IMR-90 (cell line): ENCODE measurements at regions not wholly inside any gene's neighbourhood (a gene's known extent, or its start where the extent isn't known, plus 50 kb on each side); places are given as distances from the start of the nearest gene placed in this dataset.

ENCODE experiments used
- ATAC-seq: fragments of 200-7000 bp; cut with Tn5 transposase; 2 replicates; pipeline ENCODE4 v1.9.1; 2020; ENCODE audit warnings: low read depth, mild to moderate bottlenecking, moderate library complexity
- BruUV-seq: library from RNA; stranded (reverse); fragments of 400-500 nt; replicated peaks from 2 replicates; lab custom pipeline; 2021; lab: Mats Ljungman, UMichigan
- CTCF ChIA-PET: fragments of 300-600 bp; formaldehyde crosslinking; extraction: SDS; loops from one replicate; lab custom pipeline; 2021; ENCODE audit warnings: antibody characterized with exemption; lab: Yijun Ruan, JAX
- POLR2A ChIA-PET: fragments of 300-600 bp; sonication (Branson Sonifier 250); formaldehyde crosslinking; loops from one replicate; lab custom pipeline; 2022; ENCODE audit warnings: antibody characterized with exemption; ENCODE audit not compliant: unreplicated experiment; lab: Charles Lee
- DNase-seq: peaks from one replicate; pipeline ENCODE4 v3.0.0; 2013
- H2AFZ ChIP-seq: replicated peaks from 2 replicates; pipeline ENCODE3; 2013; ENCODE audit warnings: low read length, mild to moderate bottlenecking; ENCODE audit not compliant: poor library complexity
- H2AK5ac ChIP-seq: 2 replicates; pipeline ENCODE4 v1.6.1; 2013; ENCODE audit warnings: low read depth, low read length, inconsistent platforms
- H2AK9ac ChIP-seq: replicated peaks from 2 replicates; pipeline ENCODE3; 2013; ENCODE audit warnings: mild to moderate bottlenecking, low read depth, low read length, moderate library complexity; ENCODE audit not compliant: poor library complexity
- H2BK120ac ChIP-seq: 2 replicates; pipeline ENCODE4 v1.6.1; 2013; ENCODE audit warnings: low read depth, low read length, inconsistent platforms
- H2BK15ac ChIP-seq: 3 replicates; pipeline ENCODE4 v1.6.1; 2013; ENCODE audit warnings: low read depth, low read length, inconsistent platforms
- H2BK20ac ChIP-seq: 2 replicates; pipeline ENCODE4 v1.6.1; 2013; ENCODE audit warnings: low read depth, mild to moderate bottlenecking, inconsistent platforms, low read length, moderate library complexity
- H2BK5ac ChIP-seq: 2 replicates; pipeline ENCODE4 v1.6.1; 2013; ENCODE audit warnings: mild to moderate bottlenecking, low read depth, low read length, inconsistent platforms; ENCODE audit not compliant: poor library complexity, severe bottlenecking
- H3K14ac ChIP-seq: replicated peaks from 2 replicates; pipeline ENCODE4 v1.6.1; 2013; ENCODE audit warnings: low read depth, low read length, inconsistent platforms
- H3K18ac ChIP-seq: 2 replicates; pipeline ENCODE4 v1.6.1; 2013; ENCODE audit warnings: low read depth, low read length, control low read depth
- H3K23ac ChIP-seq: 2 replicates; pipeline ENCODE4 v1.6.1; 2013; ENCODE audit warnings: low read depth, low read length, inconsistent platforms
- H3K27ac ChIP-seq: 2 replicates; pipeline ENCODE4 v1.5.1; 2013; ENCODE audit warnings: mild to moderate bottlenecking, control low read depth, low read length; ENCODE audit not compliant: insufficient read depth
- H3K27me3 ChIP-seq: 2 replicates; pipeline ENCODE4 v1.6.1; 2013; ENCODE audit warnings: low read length; ENCODE audit not compliant: control insufficient read depth, insufficient read depth
- H3K36me3 ChIP-seq: 2 replicates; pipeline ENCODE4 v1.6.1; 2013; ENCODE audit warnings: low read length, mixed read lengths; ENCODE audit not compliant: control insufficient read depth, insufficient read depth
- H3K4ac ChIP-seq: 2 replicates; pipeline ENCODE4 v1.6.1; 2013; ENCODE audit warnings: low read depth, low read length, inconsistent platforms
- H3K4me1 ChIP-seq: 2 replicates; pipeline ENCODE4 v1.6.1; 2013; ENCODE audit warnings: low read length, mixed read lengths; ENCODE audit not compliant: control insufficient read depth, insufficient read depth
- H3K4me2 ChIP-seq: 2 replicates; pipeline ENCODE4 v1.6.1; 2013; ENCODE audit warnings: low read depth, mild to moderate bottlenecking, control low read depth, low read length, moderate library complexity
- H3K4me3 ChIP-seq: 2 replicates; pipeline ENCODE4 v1.5.1; 2013; ENCODE audit warnings: low read depth, mild to moderate bottlenecking, control low read depth, low read length, moderate library complexity; ENCODE audit not compliant: insufficient read depth
- H3K56ac ChIP-seq: 2 replicates; pipeline ENCODE4 v1.6.1; 2013; ENCODE audit warnings: low read length, inconsistent platforms; ENCODE audit not compliant: insufficient read depth; ENCODE audit errors: extremely low read depth
- H3K79me1 ChIP-seq, 2 experiments: 2 replicates each; pipeline ENCODE4 v1.6.1; 2013; ENCODE audit warnings: low read length in 2 of 2, inconsistent platforms in 1 of 2, low read depth in 1 of 2
- H3K9ac ChIP-seq: 2 replicates; pipeline ENCODE4 v1.6.1; 2013; ENCODE audit warnings: low read depth, low read length, control low read depth
- H3K9me1 ChIP-seq: 2 replicates; pipeline ENCODE4 v1.6.1; 2013; ENCODE audit warnings: low read length, inconsistent platforms; ENCODE audit not compliant: insufficient read depth
- H3K9me3 ChIP-seq: 2 replicates; pipeline ENCODE4 v1.6.1; 2013; ENCODE audit warnings: low read length; ENCODE audit not compliant: control insufficient read depth, insufficient read depth
- H4K20me1 ChIP-seq: 2 replicates; pipeline ENCODE4 v1.6.1; 2013; ENCODE audit warnings: low read length, inconsistent platforms; ENCODE audit not compliant: insufficient read depth
- H4K5ac ChIP-seq: 2 replicates; pipeline ENCODE4 v1.6.1; 2013; ENCODE audit warnings: mild to moderate bottlenecking, low read depth, low read length, control low read depth
- H4K8ac ChIP-seq, 2 experiments: 2 replicates each; pipeline ENCODE4 v1.6.1; 2013; ENCODE audit warnings: low read depth in 2 of 2, low read length in 2 of 2, control low read depth in 1 of 2, inconsistent platforms in 1 of 2
- H4K91ac ChIP-seq: 2 replicates; pipeline ENCODE4 v1.6.1; 2013; ENCODE audit warnings: low read depth, low read length, inconsistent platforms; ENCODE audit not compliant: insufficient read depth
- BHLHE40 ChIP-seq: fragments of 150-350 bp; IDR thresholded peaks from 2 replicates; pipeline ENCODE4 v1.6.1; 2016; ENCODE audit warnings: mild to moderate bottlenecking, low read depth, low read length
- CEBPB ChIP-seq: IDR thresholded peaks from 2 replicates; pipeline ENCODE4 v1.6.1; 2012; ENCODE audit warnings: low read depth, low read length, improper control_type of control experiment
- CHD1 ChIP-seq: IDR thresholded peaks from 2 replicates; pipeline ENCODE4 v1.6.1; 2012; ENCODE audit warnings: low read depth, low read length, improper control_type of control experiment
- FOS ChIP-seq: fragments of 150-350 bp; IDR thresholded peaks from 2 replicates; pipeline ENCODE4 v1.6.1; 2016; ENCODE audit warnings: low read depth, low read length
- MAFK ChIP-seq: IDR thresholded peaks from 2 replicates; pipeline ENCODE4 v1.6.1; 2012; ENCODE audit warnings: low read depth, low read length, improper control_type of control experiment
- MAZ ChIP-seq: IDR thresholded peaks from 2 replicates; pipeline ENCODE4 v1.6.1; 2012; ENCODE audit warnings: low read depth, mild to moderate bottlenecking, low read length, improper control_type of control experiment, moderate library complexity, borderline replicate concordance
- MXI1 ChIP-seq: IDR thresholded peaks from 2 replicates; pipeline ENCODE4 v1.6.1; 2012; ENCODE audit warnings: low read depth, mild to moderate bottlenecking, low read length, moderate library complexity, borderline replicate concordance
- RCOR1 ChIP-seq: IDR thresholded peaks from 2 replicates; pipeline ENCODE4 v1.6.1; 2012; ENCODE audit warnings: mild to moderate bottlenecking, low read length, improper control_type of control experiment; ENCODE audit not compliant: insufficient replicate concordance
- RFX5 ChIP-seq: IDR thresholded peaks from 2 replicates; pipeline ENCODE4 v1.8.0; 2012; ENCODE audit warnings: low read depth, mild to moderate bottlenecking, low read length, moderate library complexity
- SMC3 ChIP-seq: fragments of 150-350 bp; IDR thresholded peaks from 2 replicates; pipeline ENCODE4 v1.6.1; 2016; ENCODE audit warnings: low read depth, mild to moderate bottlenecking, antibody characterized with exemption, low read length, moderate library complexity
- dilution Hi-C: fragments of 300-500 bp; cut with HindIII; formaldehyde crosslinking; loops from one replicate; pipeline ENCODE4 v1.14.3; 2018; ENCODE audit warnings: low sequenced_read_pairs; ENCODE audit not compliant: unreplicated experiment
- in situ Hi-C: fragments of 300-500 bp; cut with MboI; formaldehyde crosslinking; loops from 3 replicates; pipeline ENCODE4 v1.14.3; 2019; ENCODE audit warnings: low sequenced_read_pairs, inconsistent platforms, mixed read lengths
- intact Hi-C: fragments of 100-400 bp; cut with micrococcal nuclease; formaldehyde crosslinking; loops from 2 replicates; pipeline ENCODE4 v1.10.0; 2022
- TF ChIP-seq, protein P1 (sequence below): conservative IDR thresholded peaks from 2 replicates; pipeline ENCODE4 v1.5.1; 2012; ENCODE audit warnings: mild to moderate bottlenecking, low read depth, low read length, improper control_type of control experiment
- TF ChIP-seq, protein P2 (sequence below): fragments of 150-350 bp; IDR thresholded peaks from 2 replicates; pipeline ENCODE4 v1.6.1; 2016; ENCODE audit warnings: low read depth, mild to moderate bottlenecking, low read length, moderate library complexity, borderline replicate concordance
- TF ChIP-seq, protein P3 (sequence below): fragments of 150-350 bp; IDR thresholded peaks from 2 replicates; pipeline ENCODE4 v1.6.1; 2017; ENCODE audit warnings: mild to moderate bottlenecking, antibody characterized with exemption, low read length, low read depth

DNA sequence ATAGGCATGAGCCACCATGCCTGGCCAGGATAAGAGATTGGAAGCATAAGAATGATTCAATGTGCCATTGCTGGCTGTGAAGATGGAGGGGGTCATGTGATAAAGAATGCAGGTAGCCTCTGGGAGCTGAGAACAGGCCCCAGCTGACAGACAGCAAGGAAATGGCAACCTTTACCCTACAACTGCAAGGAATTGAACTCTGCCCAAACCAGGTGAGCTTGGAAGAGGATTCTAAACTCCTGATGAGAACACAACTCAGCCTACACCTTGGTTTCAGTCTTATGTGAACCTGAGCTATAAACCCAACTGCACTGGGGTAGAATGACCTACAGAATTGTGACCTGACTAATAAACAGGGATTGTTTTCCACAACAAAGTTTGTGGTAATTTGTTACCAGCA lies 82.0 kb upstream of the AKIRIN2 start:
- Histone ChIP-seq H3K36me3 (no peaks in the 10 kb centered on the region), H4K8ac (no peak overlapping the region), H3K9me3 (no peaks in the 10 kb centered on the region; the same call in 1 of the 2 replicates), H3K4me2 (no peak overlapping the region), H2BK20ac (no peak overlapping the region), H2AFZ (no peak overlapping the region), H4K20me1 (no peaks in the 10 kb centered on the region), H3K4me3 (no peak overlapping the region), H3K14ac (no peak overlapping the region), H3K27ac (no peak overlapping the region), H4K91ac (no peak overlapping the region), H3K23ac (no peak overlapping the region), H2AK5ac (no peak overlapping the region), H2AK9ac (no peak overlapping the region), H3K9ac (no peak overlapping the region), H3K9me1 (no peaks in the 10 kb centered on the region), H3K27me3 (peaks cover 15% of the 10 kb centered on the region), H3K56ac (no peak overlapping the region), H3K79me1 (no peaks in the 10 kb centered on the region), H4K5ac (no peak overlapping the region), H2BK15ac (no peak overlapping the region), H3K18ac (no peak overlapping the region), H3K4ac (no peak overlapping the region), H3K4me1 (no peaks in the 10 kb centered on the region; the same call in 1 of the 2 replicates), H2BK120ac (no peak overlapping the region), H2BK5ac (no peak overlapping the region)
- ChIA-PET CTCF (interaction anchor here (0.8 to 2.0 kb wide), 2 partner anchors 9 to 82 kb away, joined by 3 to 8 read pairs; no protein-coding TSS in a partner anchor), POLR2A (interaction anchor here (0.8 kb wide), 1 partner anchor 10 kb away, joined by 4 read pairs; no protein-coding TSS in a partner anchor)
- no peak for DNase-seq
- dilution Hi-C loops: no loop called here
- in situ Hi-C loops: no loop called here
- no peak for ATAC-seq
- TF ChIP-seq RCOR1 (no peak), MXI1 (no peak), SMC3 (no peak), BHLHE40 (no peak), MAFK (no peak), CHD1 (no peak), CEBPB (no peak), RFX5 (no peak), FOS (no peak), MAZ (no peak)
- TF ChIP-seq, protein P1, sequence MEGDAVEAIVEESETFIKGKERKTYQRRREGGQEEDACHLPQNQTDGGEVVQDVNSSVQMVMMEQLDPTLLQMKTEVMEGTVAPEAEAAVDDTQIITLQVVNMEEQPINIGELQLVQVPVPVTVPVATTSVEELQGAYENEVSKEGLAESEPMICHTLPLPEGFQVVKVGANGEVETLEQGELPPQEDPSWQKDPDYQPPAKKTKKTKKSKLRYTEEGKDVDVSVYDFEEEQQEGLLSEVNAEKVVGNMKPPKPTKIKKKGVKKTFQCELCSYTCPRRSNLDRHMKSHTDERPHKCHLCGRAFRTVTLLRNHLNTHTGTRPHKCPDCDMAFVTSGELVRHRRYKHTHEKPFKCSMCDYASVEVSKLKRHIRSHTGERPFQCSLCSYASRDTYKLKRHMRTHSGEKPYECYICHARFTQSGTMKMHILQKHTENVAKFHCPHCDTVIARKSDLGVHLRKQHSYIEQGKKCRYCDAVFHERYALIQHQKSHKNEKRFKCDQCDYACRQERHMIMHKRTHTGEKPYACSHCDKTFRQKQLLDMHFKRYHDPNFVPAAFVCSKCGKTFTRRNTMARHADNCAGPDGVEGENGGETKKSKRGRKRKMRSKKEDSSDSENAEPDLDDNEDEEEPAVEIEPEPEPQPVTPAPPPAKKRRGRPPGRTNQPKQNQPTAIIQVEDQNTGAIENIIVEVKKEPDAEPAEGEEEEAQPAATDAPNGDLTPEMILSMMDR: no peak
- TF ChIP-seq, protein P2, sequence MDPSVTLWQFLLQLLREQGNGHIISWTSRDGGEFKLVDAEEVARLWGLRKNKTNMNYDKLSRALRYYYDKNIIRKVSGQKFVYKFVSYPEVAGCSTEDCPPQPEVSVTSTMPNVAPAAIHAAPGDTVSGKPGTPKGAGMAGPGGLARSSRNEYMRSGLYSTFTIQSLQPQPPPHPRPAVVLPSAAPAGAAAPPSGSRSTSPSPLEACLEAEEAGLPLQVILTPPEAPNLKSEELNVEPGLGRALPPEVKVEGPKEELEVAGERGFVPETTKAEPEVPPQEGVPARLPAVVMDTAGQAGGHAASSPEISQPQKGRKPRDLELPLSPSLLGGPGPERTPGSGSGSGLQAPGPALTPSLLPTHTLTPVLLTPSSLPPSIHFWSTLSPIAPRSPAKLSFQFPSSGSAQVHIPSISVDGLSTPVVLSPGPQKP: no peak
- TF ChIP-seq, protein P3, sequence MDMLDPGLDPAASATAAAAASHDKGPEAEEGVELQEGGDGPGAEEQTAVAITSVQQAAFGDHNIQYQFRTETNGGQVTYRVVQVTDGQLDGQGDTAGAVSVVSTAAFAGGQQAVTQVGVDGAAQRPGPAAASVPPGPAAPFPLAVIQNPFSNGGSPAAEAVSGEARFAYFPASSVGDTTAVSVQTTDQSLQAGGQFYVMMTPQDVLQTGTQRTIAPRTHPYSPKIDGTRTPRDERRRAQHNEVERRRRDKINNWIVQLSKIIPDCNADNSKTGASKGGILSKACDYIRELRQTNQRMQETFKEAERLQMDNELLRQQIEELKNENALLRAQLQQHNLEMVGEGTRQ: no peak
- no TSS peak for BruUV-seq
- intact Hi-C loops: no loop called here
